MCF 10A (cell line): ENCODE measurements at regions not wholly inside any gene's neighbourhood (a gene's known extent, or its start where the extent isn't known, plus 50 kb on each side); places are given as distances from the start of the nearest gene placed in this dataset.
A peak's percentile ranks its signal among the peaks of the same experiment; 100 is the strongest.

Experiments
- BruUV-seq: library from RNA; stranded (reverse); fragments of 400-500 nt; replicated peaks from 2 replicates; lab custom pipeline; 2021; lab: Mats Ljungman, UMichigan
- CTCF ChIA-PET: fragments of 300-600 bp; sonication (Branson Sonifier 250); formaldehyde crosslinking; extraction: SDS; loops from one replicate; lab custom pipeline; 2021; ENCODE audit warnings: antibody characterized with exemption, inconsistent platforms; lab: Yijun Ruan, JAX
- POLR2A ChIA-PET: fragments of 300-600, 350-650 bp; sonication (Branson Sonifier 250); formaldehyde crosslinking; extraction: SDS; loops from one replicate; lab custom pipeline; 2020; ENCODE audit warnings: antibody characterized with exemption, inconsistent platforms; lab: Yijun Ruan, JAX
- DNase-seq: peaks from one replicate; pipeline ENCODE4 v3.0.0-alpha.2; 2018; ENCODE audit not compliant: unreplicated experiment
- H3K27ac Mint-ChIP-seq: one replicate; pipeline ENCODE4 v1.8.0; 2022; ENCODE audit warnings: mild to moderate bottlenecking, low read depth, mixed read lengths; ENCODE audit not compliant: unreplicated experiment
- H3K27me3 Mint-ChIP-seq: one replicate; pipeline ENCODE4 v1.8.0; 2022; ENCODE audit warnings: mixed read lengths; ENCODE audit not compliant: insufficient read depth, unreplicated experiment
- H3K36me3 Mint-ChIP-seq: one replicate; pipeline ENCODE4 v1.8.0; 2022; ENCODE audit warnings: mild to moderate bottlenecking, moderate library complexity, mixed read lengths; ENCODE audit not compliant: insufficient read depth, unreplicated experiment
- H3K4me1 Mint-ChIP-seq: one replicate; pipeline ENCODE4 v1.8.0; 2022; ENCODE audit warnings: mixed read lengths; ENCODE audit not compliant: insufficient read depth, unreplicated experiment
- H3K4me3 Mint-ChIP-seq: one replicate; pipeline ENCODE4 v1.8.0; 2022; ENCODE audit warnings: mild to moderate bottlenecking, moderate library complexity, mixed read lengths; ENCODE audit not compliant: unreplicated experiment
- H3K9me3 Mint-ChIP-seq: one replicate; pipeline ENCODE4 v1.8.0; 2022; ENCODE audit warnings: mixed read lengths; ENCODE audit not compliant: unreplicated experiment
- intact Hi-C: fragments of 100-400 bp; cut with micrococcal nuclease; formaldehyde crosslinking; loops from 2 replicates; pipeline ENCODE4 v1.14.1; 2022
- TF ChIP-seq, protein P1 (sequence below): fragments of 200-600 bp; IDR thresholded peaks from one replicate; pipeline ENCODE4 v1.8.0; 2022; ENCODE audit warnings: antibody characterized with exemption, mild to moderate bottlenecking; ENCODE audit not compliant: unreplicated experiment

DNA sequence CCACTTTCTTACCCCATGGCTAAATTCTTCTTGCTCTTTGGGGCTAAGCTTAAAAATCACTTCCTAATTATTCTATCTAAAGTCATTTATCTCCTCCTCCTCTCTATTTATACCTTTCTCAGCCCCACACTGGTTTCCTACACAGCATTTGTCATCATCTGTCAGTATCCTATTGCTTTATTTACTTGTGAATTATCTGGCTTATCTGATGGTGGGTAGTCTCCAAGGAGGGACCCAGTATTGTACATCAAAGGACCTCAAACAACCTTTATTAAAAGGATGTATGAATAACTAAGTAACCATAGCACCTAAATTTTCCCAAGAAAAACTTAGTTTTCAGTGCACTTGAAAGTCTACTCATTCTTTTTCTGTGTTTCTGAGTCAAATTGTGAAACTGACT, 332.7 kb upstream of the SNX7 start:
- H3K27me3 Mint-ChIP-seq = no peaks in the 10 kb centered on the region
- no peak for DNase-seq
- BruUV-seq = no TSS peak
- H3K27ac Mint-ChIP-seq = peak overlapping the region; percentile 37
- H3K9me3 Mint-ChIP-seq = no peaks in the 10 kb centered on the region
- POLR2A ChIA-PET = no interaction called here
- TF ChIP-seq, protein P1, sequence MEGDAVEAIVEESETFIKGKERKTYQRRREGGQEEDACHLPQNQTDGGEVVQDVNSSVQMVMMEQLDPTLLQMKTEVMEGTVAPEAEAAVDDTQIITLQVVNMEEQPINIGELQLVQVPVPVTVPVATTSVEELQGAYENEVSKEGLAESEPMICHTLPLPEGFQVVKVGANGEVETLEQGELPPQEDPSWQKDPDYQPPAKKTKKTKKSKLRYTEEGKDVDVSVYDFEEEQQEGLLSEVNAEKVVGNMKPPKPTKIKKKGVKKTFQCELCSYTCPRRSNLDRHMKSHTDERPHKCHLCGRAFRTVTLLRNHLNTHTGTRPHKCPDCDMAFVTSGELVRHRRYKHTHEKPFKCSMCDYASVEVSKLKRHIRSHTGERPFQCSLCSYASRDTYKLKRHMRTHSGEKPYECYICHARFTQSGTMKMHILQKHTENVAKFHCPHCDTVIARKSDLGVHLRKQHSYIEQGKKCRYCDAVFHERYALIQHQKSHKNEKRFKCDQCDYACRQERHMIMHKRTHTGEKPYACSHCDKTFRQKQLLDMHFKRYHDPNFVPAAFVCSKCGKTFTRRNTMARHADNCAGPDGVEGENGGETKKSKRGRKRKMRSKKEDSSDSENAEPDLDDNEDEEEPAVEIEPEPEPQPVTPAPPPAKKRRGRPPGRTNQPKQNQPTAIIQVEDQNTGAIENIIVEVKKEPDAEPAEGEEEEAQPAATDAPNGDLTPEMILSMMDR = no peak
- H3K4me3 Mint-ChIP-seq = no peak overlapping the region
- CTCF ChIA-PET = no interaction called here
- intact Hi-C loops = loop anchor here (5.0 to 10.0 kb wide), 3 partner anchors 58 to 424 kb away; no protein-coding TSS in a partner anchor
- peaks cover 60% of the 10 kb centered on the region for H3K4me1 Mint-ChIP-seq
- H3K36me3 Mint-ChIP-seq = no peaks in the 10 kb centered on the region

DNA sequence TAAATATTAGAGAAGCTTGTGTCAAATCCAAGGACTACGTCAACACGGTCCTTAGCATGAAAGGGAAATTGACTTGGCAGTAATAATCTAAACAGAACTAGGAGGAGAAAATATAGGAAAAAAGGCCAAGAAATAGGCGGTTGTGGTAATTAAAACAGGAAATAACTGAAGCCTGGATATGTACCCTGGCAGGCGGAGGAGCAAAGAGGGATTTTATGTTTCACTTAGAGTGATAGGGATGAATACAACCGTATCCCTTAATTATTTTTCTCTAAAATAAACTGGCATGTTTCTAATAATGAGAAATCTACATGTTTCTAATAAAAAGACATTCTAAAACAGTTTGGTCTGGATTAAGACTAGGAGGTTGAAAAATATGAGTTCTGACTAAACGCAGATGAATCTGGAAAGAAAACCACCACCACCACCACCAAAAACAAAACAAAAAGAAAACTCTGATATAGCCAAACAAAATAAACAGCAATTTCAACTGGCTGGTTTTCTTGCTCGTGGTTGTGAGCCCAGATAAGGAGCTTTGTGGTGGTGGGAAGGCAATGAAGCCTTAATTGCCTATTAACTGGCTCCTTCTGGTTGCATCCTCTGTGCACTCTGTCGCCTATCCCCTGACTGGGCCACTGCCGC, 334.2 kb upstream of the SNX7 start:
- ChIA-PET POLR2A (interaction anchor here (0.6 to 1.4 kb wide), 5 partner anchors 13 to 335 kb away, joined by 3 read pairs; no protein-coding TSS in a partner anchor), CTCF (no interaction called here)
- intact Hi-C loops = loop anchor here (5.0 to 10.0 kb wide), 3 partner anchors 60 to 423 kb away; no protein-coding TSS in a partner anchor
- TF ChIP-seq, protein P1 = no peak
- Mint-ChIP-seq H3K9me3 (no peaks in the 10 kb centered on the region), H3K36me3 (no peaks in the 10 kb centered on the region), H3K27ac (peak overlapping the region; percentile 28), H3K4me1 (peaks cover 59% of the 10 kb centered on the region), H3K4me3 (no peak overlapping the region), H3K27me3 (no peaks in the 10 kb centered on the region)
- BruUV-seq = no TSS peak
- DNase-seq = no peak

DNA sequence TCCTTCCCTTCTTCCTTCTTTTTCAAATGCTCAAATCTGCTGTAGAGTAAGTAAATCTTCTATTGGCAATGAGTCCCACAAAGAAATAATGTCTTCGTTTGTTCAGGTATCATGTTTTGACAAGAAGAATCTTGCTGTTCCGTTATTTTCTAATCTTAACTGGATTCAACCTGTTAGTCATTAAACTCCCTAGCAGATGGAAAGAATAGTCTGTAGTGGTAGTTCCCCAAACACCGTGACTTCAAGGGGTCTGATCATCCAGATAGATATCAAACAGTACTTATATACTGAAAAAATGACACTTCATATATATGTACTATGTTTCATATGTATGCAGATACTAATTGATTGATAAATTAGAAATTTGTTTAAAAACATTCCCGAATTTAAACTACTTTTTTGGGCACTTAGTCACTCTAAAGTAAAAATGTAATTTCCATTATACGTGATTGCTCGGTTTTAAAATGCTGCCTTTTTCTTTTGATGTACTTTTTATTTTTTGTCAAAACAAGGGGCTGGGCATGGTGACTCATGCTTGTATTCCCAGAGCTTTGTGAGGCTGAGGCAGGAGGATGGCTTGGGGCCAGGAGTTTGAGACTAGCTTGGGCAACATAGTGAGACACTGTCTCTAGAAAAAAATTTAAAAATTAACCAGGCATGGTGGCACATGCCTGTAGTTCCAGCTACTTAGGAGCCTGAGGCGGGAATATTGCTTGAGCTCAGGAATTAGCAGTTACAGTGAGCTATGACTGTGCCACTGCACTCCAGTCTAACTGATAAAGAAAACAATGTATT, 335.7 kb upstream of the SNX7 start:
- Mint-ChIP-seq H3K4me1 (peaks cover 45% of the 10 kb centered on the region), H3K27ac (peak overlapping the region; percentile 16), H3K27me3 (no peaks in the 10 kb centered on the region), H3K36me3 (no peaks in the 10 kb centered on the region), H3K9me3 (no peaks in the 10 kb centered on the region), H3K4me3 (no peak overlapping the region)
- DNase-seq = peak; percentile 99
- POLR2A ChIA-PET = interaction anchor here (0.8 to 1.4 kb wide), 5 partner anchors 12 to 336 kb away, joined by 3 read pairs; no protein-coding TSS in a partner anchor
- BruUV-seq = no TSS peak
- TF ChIP-seq, protein P1 = no peak
- CTCF ChIA-PET = interaction anchor here (0.6 kb wide), 1 partner anchor 72 kb away, joined by 3 read pairs; no protein-coding TSS in a partner anchor
- intact Hi-C loops = loop anchor here (5.0 to 10.0 kb wide), 3 partner anchors 61 to 421 kb away; no protein-coding TSS in a partner anchor

DNA sequence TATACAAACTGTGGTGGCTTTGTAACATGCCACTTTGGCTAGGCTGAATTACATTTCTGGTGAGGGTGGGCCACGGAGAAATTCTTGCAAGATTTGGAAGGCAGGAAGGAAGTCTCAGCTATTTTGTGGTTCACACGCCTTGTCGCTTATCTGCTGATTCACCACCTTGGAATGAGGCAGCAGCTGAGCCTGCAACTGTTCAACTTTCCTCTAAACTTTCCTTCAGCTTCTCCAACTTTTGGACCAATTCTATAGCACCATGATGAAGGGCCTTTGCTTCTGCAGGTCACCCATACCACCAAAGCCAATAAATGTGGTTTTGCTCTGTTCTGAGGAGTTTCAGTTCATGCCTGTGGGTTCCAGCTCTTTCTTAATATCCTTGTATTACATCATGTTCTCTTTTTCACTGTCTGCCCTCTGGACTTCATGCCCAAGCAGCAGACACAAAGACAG, 337.6 kb upstream of the SNX7 start:
- TSS peak; percentile 76 for BruUV-seq
- no peaks in the 10 kb centered on the region for H3K27me3 Mint-ChIP-seq
- peaks cover 42% of the 10 kb centered on the region for H3K4me1 Mint-ChIP-seq
- peak overlapping the region; percentile 48 for H3K4me3 Mint-ChIP-seq
- H3K36me3 Mint-ChIP-seq = no peaks in the 10 kb centered on the region
- no peaks in the 10 kb centered on the region for H3K9me3 Mint-ChIP-seq
- intact Hi-C loops = loop anchor here (5.0 to 10.0 kb wide), 2 partner anchors 143 to 419 kb away; no protein-coding TSS in a partner anchor
- CTCF ChIA-PET = interaction anchor here (0.6 to 1.4 kb wide), 4 partner anchors 12 to 1322 kb away, joined by 3 to 9 read pairs (median 4); no protein-coding TSS in a partner anchor
- POLR2A ChIA-PET = interaction anchor here (0.6 to 2.6 kb wide), 11 partner anchors 16 to 1361 kb away, joined by 3 to 17 read pairs (median 3); partner anchors contain the start of gene DPYD
- peak overlapping the region; percentile 83 for H3K27ac Mint-ChIP-seq
- TF ChIP-seq, protein P1 = no peak
- peak; percentile 90 for DNase-seq
